HepG2 (cell line): ENCODE measurements at regions not wholly inside any gene's neighbourhood (a gene's known extent, or its start where the extent isn't known, plus 50 kb on each side); places are given as distances from the start of the nearest gene placed in this dataset.

Experiments
- ATAC-seq: fragments of 200-7000 bp; cut with Tn5 transposase; 3 replicates; pipeline ENCODE4 v1.9.1; 2020; ENCODE audit warnings: mild to moderate bottlenecking, moderate library complexity
- BruUV-seq: library from RNA; stranded (reverse); fragments of 400-500 nt; replicated peaks from 2 replicates; lab custom pipeline; 2021; lab: Mats Ljungman, UMichigan
- CTCF ChIA-PET: fragments of 300-600 bp; formaldehyde crosslinking; extraction: SDS; loops from one replicate; lab custom pipeline; 2021; ENCODE audit warnings: low total read pairs, inconsistent platforms, low intra/inter-chr PET ratio; lab: Yijun Ruan, JAX
- POLR2A ChIA-PET: fragments of 350-600 bp; sonication (Branson Sonifier 250); formaldehyde crosslinking; loops from one replicate; lab custom pipeline; 2020; ENCODE audit warnings: antibody characterized with exemption, inconsistent platforms; lab: Yijun Ruan, JAX
- DNase-seq: peaks from one replicate; pipeline ENCODE4 v3.0.0-alpha.2; 2015; ENCODE audit warnings: low spot score
- FAIRE-seq: peaks from 3 replicates; lab custom pipeline; 2011; peaks lifted over from hg19 to GRCh38; lab: Jason Lieb, UNC
- H2AFZ ChIP-seq: one replicate; pipeline ENCODE4 v1.6.1; 2011; ENCODE audit warnings: low read length, inconsistent platforms
- H3K27ac ChIP-seq: fragments of 300-600 bp; 3 replicates; pipeline ENCODE4 v1.8.0; 2011; ENCODE audit warnings: mixed run types, mild to moderate bottlenecking, mixed read lengths, low read length, inconsistent platforms; ENCODE audit not compliant: insufficient read depth; ENCODE audit errors: extremely low read length
- H3K27me3 ChIP-seq, 2 experiments: fragments of 200-600 bp in 1 of 2; 2 replicates in 1 of 2; 3 replicates in 1 of 2; pipeline versions ENCODE4 v1.6.0 to v1.8.0; 2011; ENCODE audit warnings: low read length in 2 of 2, mild to moderate bottlenecking in 2 of 2, moderate library complexity in 2 of 2, inconsistent platforms in 1 of 2; ENCODE audit not compliant: insufficient read depth in 2 of 2, control insufficient read depth in 1 of 2
- H3K36me3 ChIP-seq, 2 experiments: fragments of 200-600 bp in 1 of 2; replicated peaks in 1 of 2; 2 replicates in 1 of 2; 3 replicates in 1 of 2; pipeline versions ENCODE4 v1.5.1 to v1.8.0; 2011; ENCODE audit warnings: low read length in 2 of 2, inconsistent platforms in 1 of 2; ENCODE audit not compliant: insufficient read depth in 2 of 2, control insufficient read depth in 1 of 2
- H3K4me1 ChIP-seq: 2 replicates; pipeline ENCODE4 v1.5.1; 2012; ENCODE audit warnings: low read length, inconsistent platforms; ENCODE audit not compliant: insufficient read depth
- H3K4me2 ChIP-seq: 2 replicates; pipeline ENCODE4 v1.6.0; 2011; ENCODE audit warnings: low read depth, low read length, inconsistent platforms
- H3K4me3 ChIP-seq, 3 experiments: fragments of 200-600 bp in 1 of 3; sonication (generic), shearing (Covaris generic) in 1 of 3; replicated peaks in 1 of 3; 2 replicates each; pipeline ENCODE4 v1.5.1; 2011 to 2016; ENCODE audit warnings: low read length in 3 of 3, inconsistent platforms in 2 of 3, low read depth in 2 of 3, mild to moderate bottlenecking in 2 of 3, control low read depth in 1 of 3, mixed read lengths in 1 of 3; ENCODE audit not compliant: insufficient read depth in 1 of 3
- H3K79me2 ChIP-seq: one replicate; pipeline ENCODE4 v1.6.1; 2011; ENCODE audit warnings: low read length, inconsistent platforms; ENCODE audit not compliant: insufficient read depth
- H3K9ac ChIP-seq: 2 replicates; pipeline ENCODE4 v1.6.0; 2011; ENCODE audit warnings: mild to moderate bottlenecking, low read depth, low read length, inconsistent platforms; ENCODE audit not compliant: insufficient read depth
- H3K9me3 ChIP-seq: 2 replicates; pipeline ENCODE4 v1.5.1; 2012; ENCODE audit warnings: mild to moderate bottlenecking, low read length
- H4K20me1 ChIP-seq: 2 replicates; pipeline ENCODE4 v1.6.0; 2011; ENCODE audit warnings: inconsistent platforms, mild to moderate bottlenecking, low read length, moderate library complexity; ENCODE audit not compliant: insufficient read depth
- HMGA1 ChIP-seq: sonication (generic); formaldehyde crosslinking; conservative IDR thresholded peaks from 2 replicates; pipeline ENCODE4 v1.4.0; 2020; ENCODE audit warnings: missing genetic modification reagents
- MIER3 ChIP-seq: IDR thresholded peaks from 2 replicates; pipeline ENCODE4 v1.6.1; 2016; ENCODE audit warnings: missing compliant biosample characterization, borderline replicate concordance
- NFE2L2 ChIP-seq: fragments of 150-350 bp; IDR thresholded peaks from 2 replicates; pipeline ENCODE4 v1.6.1; 2014; ENCODE audit warnings: low read length
- PHF5A ChIP-seq: IDR thresholded peaks from one replicate; pipeline ENCODE4 v1.6.1; 2018; ENCODE audit warnings: low read depth, missing genetic modification reagents; ENCODE audit not compliant: unreplicated experiment
- SOX5 ChIP-seq: IDR thresholded peaks from 2 replicates; pipeline ENCODE4 v1.6.1; 2016; ENCODE audit warnings: borderline replicate concordance
- SOX6 ChIP-seq, 2 experiments: fragments of 450-650 bp in 1 of 2; sonication (generic) in 1 of 2; formaldehyde crosslinking in 1 of 2; IDR thresholded peaks; 2 replicates each; pipeline versions ENCODE4 v1.4.0 to v1.6.1; 2017 to 2020; ENCODE audit warnings: antibody characterized with exemption in 1 of 2, mild to moderate bottlenecking in 1 of 2, missing genetic modification reagents in 1 of 2
- TBX2 ChIP-seq: sonication (generic); formaldehyde crosslinking; IDR thresholded peaks from 2 replicates; pipeline ENCODE4 v1.5.0; 2020; ENCODE audit warnings: missing genetic modification reagents, mild to moderate bottlenecking, borderline replicate concordance
- TMF1 ChIP-seq: sonication (generic); formaldehyde crosslinking; IDR thresholded peaks from 2 replicates; pipeline ENCODE4 v1.8.1; 2022; ENCODE audit warnings: low read depth, missing genetic modification reagents
- ZFP41 ChIP-seq: sonication (generic); formaldehyde crosslinking; IDR thresholded peaks from 2 replicates; pipeline ENCODE4 v1.4.0; 2020; ENCODE audit warnings: mild to moderate bottlenecking, missing genetic modification reagents, borderline replicate concordance
- ZNF282 ChIP-seq: fragments of 450-650 bp; IDR thresholded peaks from 2 replicates; pipeline ENCODE4 v1.6.1; 2018; ENCODE audit not compliant: partially characterized antibody
- ZNF383 ChIP-seq: sonication (generic); formaldehyde crosslinking; IDR thresholded peaks from 2 replicates; pipeline ENCODE4 v1.4.0; 2020; ENCODE audit warnings: missing genetic modification reagents, mild to moderate bottlenecking, borderline replicate concordance
- ZNF484 ChIP-seq: sonication (generic); formaldehyde crosslinking; IDR thresholded peaks from 2 replicates; pipeline ENCODE4 v1.5.1; 2020; ENCODE audit warnings: mild to moderate bottlenecking, low read depth, missing genetic modification reagents, borderline replicate concordance
- ZNF598 ChIP-seq: sonication (generic); formaldehyde crosslinking; IDR thresholded peaks from 2 replicates; pipeline ENCODE4 v1.5.1; 2020; ENCODE audit warnings: mild to moderate bottlenecking, missing genetic modification reagents, borderline replicate concordance
- ZNF616 ChIP-seq: sonication (generic); formaldehyde crosslinking; IDR thresholded peaks from 2 replicates; pipeline ENCODE4 v1.5.0; 2020; ENCODE audit warnings: low read depth, mild to moderate bottlenecking, missing genetic modification reagents
- ZNF7 ChIP-seq: IDR thresholded peaks from 2 replicates; pipeline ENCODE4 v1.6.1; 2016; ENCODE audit warnings: missing biosample characterization, missing genetic modification reagents
- ZNF746 ChIP-seq: sonication (generic); formaldehyde crosslinking; IDR thresholded peaks from 2 replicates; pipeline ENCODE4 v1.8.0; 2022; ENCODE audit warnings: mild to moderate bottlenecking, missing genetic modification reagents
- ZNF83 ChIP-seq: sonication (generic); formaldehyde crosslinking; IDR thresholded peaks from 2 replicates; pipeline ENCODE4 v1.4.0; 2020; ENCODE audit warnings: missing genetic modification reagents, mild to moderate bottlenecking, borderline replicate concordance
- WGBS: methylation state at CpG from one replicate; pipeline ENCODE4 v1.1.6; 2017; ENCODE audit warnings: low lambda C conversion rate; 5-methylcytosine and 5-hydroxymethylcytosine counted together
- in situ Hi-C: cut with HindIII; loops from 2 replicates; pipeline ENCODE4 v1.10.0; 2017; ENCODE audit warnings: low pct_unique_long_range_greater_than_20kb; ENCODE audit not compliant: extremely low pct_ligation_motif_present
- intact Hi-C: fragments of 100-400 bp; cut with micrococcal nuclease; formaldehyde crosslinking; loops from one replicate; pipeline ENCODE4 v1.10.0; 2022; ENCODE audit not compliant: unreplicated experiment
- TF ChIP-seq, protein P1 (sequence below): sonication (generic); formaldehyde crosslinking; IDR thresholded peaks from 2 replicates; pipeline ENCODE4 v1.4.0; 2020; ENCODE audit warnings: missing genetic modification reagents, borderline replicate concordance
- TF ChIP-seq, protein P2 (sequence below): sonication (generic); formaldehyde crosslinking; IDR thresholded peaks from 2 replicates; pipeline ENCODE4 v1.9.0; 2021; ENCODE audit warnings: missing genetic modification reagents, mild to moderate bottlenecking, borderline replicate concordance

DNA sequence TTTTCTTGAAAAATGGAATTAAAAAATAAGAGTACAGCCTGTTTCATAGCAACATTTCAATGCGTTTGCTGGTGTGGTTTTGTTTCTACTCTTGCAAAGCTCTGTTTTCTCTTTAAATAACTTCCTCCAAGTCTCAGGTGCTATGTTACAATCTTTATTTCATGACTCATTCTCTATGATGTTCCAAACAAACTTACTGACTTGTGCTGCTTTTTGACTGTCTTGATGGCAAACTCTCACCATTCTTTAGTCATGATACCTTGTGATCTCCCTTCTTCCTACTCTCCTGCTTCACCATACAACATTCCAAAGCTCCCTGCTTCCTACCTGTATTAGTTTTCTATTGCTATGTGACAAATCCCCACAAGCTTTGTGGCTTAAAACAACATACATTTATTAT, 166.1 kb downstream of the C11orf91 start:
- Histone ChIP-seq H3K27ac (no peak overlapping the region), H3K79me2 (no peaks in the 10 kb centered on the region), H3K4me2 (no peak overlapping the region), H2AFZ (no peak overlapping the region), H3K9ac (no peak overlapping the region), H3K36me3 (no peaks in the 10 kb centered on the region), H3K4me3 (no peak overlapping the region), H3K4me1 (peaks cover 15% of the 10 kb centered on the region), H3K9me3 (no peaks in the 10 kb centered on the region), H4K20me1 (no peaks in the 10 kb centered on the region), H3K27me3 (peaks cover 0 to 4% of the 10 kb centered on the region in 2 experiments; a peak in 1 of 5 replicates)
- in situ Hi-C loops (no loop called here), intact Hi-C loops (loop anchor here (5.0 kb wide), 1 partner anchor 543 kb away; no protein-coding TSS in a partner anchor)
- FAIRE-seq (no peak), DNase-seq (no peak), ATAC-seq (no peak)
- ChIA-PET POLR2A (no interaction called here), CTCF (no interaction called here)
- no TSS peak for BruUV-seq
- 0% methylated on average over 1 of the region's 1 CpG for WGBS
- no peak for TF ChIP-seq ZNF616 (CRISPR knock-in tag)
- TF ChIP-seq MIER3 (CRISPR knock-in tag), result no peak
- TF ChIP-seq ZFP41, result no peak
- no peak for TF ChIP-seq ZNF484 (CRISPR knock-in tag)
- no peak for TF ChIP-seq ZNF746 (CRISPR knock-in tag)
- TF ChIP-seq ZNF383, result no peak
- TF ChIP-seq ZNF282, result no peak
- TF ChIP-seq TBX2 (CRISPR knock-in tag), result no peak
- no peak for TF ChIP-seq ZNF83 (CRISPR knock-in tag)
- TF ChIP-seq SOX5, result no peak
- no peak for TF ChIP-seq NFE2L2
- TF ChIP-seq, protein P1, sequence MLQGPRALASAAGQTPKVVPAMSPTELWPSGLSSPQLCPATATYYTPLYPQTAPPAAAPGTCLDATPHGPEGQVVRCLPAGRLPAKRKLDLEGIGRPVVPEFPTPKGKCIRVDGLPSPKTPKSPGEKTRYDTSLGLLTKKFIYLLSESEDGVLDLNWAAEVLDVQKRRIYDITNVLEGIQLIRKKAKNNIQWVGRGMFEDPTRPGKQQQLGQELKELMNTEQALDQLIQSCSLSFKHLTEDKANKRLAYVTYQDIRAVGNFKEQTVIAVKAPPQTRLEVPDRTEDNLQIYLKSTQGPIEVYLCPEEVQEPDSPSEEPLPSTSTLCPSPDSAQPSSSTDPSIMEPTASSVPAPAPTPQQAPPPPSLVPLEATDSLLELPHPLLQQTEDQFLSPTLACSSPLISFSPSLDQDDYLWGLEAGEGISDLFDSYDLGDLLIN (CRISPR knock-in tag), result no peak
- no peak for TF ChIP-seq PHF5A (CRISPR knock-in tag)
- no peak for TF ChIP-seq TMF1 (CRISPR knock-in tag)
- TF ChIP-seq, protein P2, sequence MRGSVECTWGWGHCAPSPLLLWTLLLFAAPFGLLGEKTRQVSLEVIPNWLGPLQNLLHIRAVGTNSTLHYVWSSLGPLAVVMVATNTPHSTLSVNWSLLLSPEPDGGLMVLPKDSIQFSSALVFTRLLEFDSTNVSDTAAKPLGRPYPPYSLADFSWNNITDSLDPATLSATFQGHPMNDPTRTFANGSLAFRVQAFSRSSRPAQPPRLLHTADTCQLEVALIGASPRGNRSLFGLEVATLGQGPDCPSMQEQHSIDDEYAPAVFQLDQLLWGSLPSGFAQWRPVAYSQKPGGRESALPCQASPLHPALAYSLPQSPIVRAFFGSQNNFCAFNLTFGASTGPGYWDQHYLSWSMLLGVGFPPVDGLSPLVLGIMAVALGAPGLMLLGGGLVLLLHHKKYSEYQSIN (CRISPR knock-in tag), result no peak
- no peak for TF ChIP-seq HMGA1
- no peak for TF ChIP-seq SOX6 (IDR thresholded peaks at IDR 0.05)
- no peak for TF ChIP-seq SOX6 (CRISPR knock-in tag; IDR thresholded peaks at IDR 0.05)
- no peak for TF ChIP-seq ZNF598 (CRISPR knock-in tag)
- TF ChIP-seq ZNF7 (CRISPR knock-in tag), result no peak
